HEK293 (cell line): ENCODE measurements at regions not wholly inside any gene's neighbourhood (a gene's known extent, or its start where the extent isn't known, plus 50 kb on each side); places are given as distances from the start of the nearest gene placed in this dataset.

Experiments used
- CTCF ChIA-PET: fragments of 350-600 bp; formaldehyde crosslinking; extraction: SDS; loops from one replicate; lab custom pipeline; 2021; ENCODE audit warnings: antibody characterized with exemption; lab: Yijun Ruan, JAX
- POLR2A ChIA-PET: fragments of 300-600 bp; formaldehyde crosslinking; extraction: SDS; loops from one replicate; lab custom pipeline; 2020; ENCODE audit warnings: antibody characterized with exemption, inconsistent platforms; lab: Yijun Ruan, JAX
- H3K27ac ChIP-seq: fragments of 200-500 bp; sonication (Bioruptor generic); 2 replicates; pipeline ENCODE4 v1.5.1; 2014; ENCODE audit warnings: low read depth, low read length, control low read depth, inconsistent platforms; ENCODE audit errors: extremely low read depth
- H3K36me3 ChIP-seq, 2 experiments: fragments of 200-500 bp in 1 of 2; sonication (Bioruptor generic) in 1 of 2; 1 replicate in 1 of 2; 2 replicates in 1 of 2; pipeline ENCODE4 v1.5.1; 2014 to 2017; ENCODE audit warnings: inconsistent platforms in 2 of 2, low read length in 2 of 2; ENCODE audit not compliant: control insufficient read depth in 2 of 2, insufficient read depth in 1 of 2
- H3K4me1 ChIP-seq: fragments of 200-500 bp; sonication (Bioruptor generic); 2 replicates; pipeline ENCODE4 v1.5.1; 2014; ENCODE audit warnings: mild to moderate bottlenecking, low read length, inconsistent platforms; ENCODE audit not compliant: control insufficient read depth, insufficient read depth
- H3K4me3 ChIP-seq: 2 replicates; pipeline ENCODE4 v1.5.1; 2011; ENCODE audit warnings: low read depth, mild to moderate bottlenecking, control low read depth, low read length, moderate library complexity
- H3K9me3 ChIP-seq: fragments of 200-500 bp; sonication (Bioruptor generic); 2 replicates; pipeline ENCODE4 v1.5.1; 2014; ENCODE audit warnings: low read depth, low read length, inconsistent platforms; ENCODE audit not compliant: control insufficient read depth, insufficient read depth
- GFI1B ChIP-seq: fragments of 450-650 bp; formaldehyde crosslinking; IDR thresholded peaks from 2 replicates; pipeline ENCODE4 v1.5.1; 2016; ENCODE audit warnings: missing biosample characterization, missing genetic modification characterization
- GLIS2 ChIP-seq: fragments of 450-650 bp; formaldehyde crosslinking; IDR thresholded peaks from 2 replicates; pipeline ENCODE4 v1.5.1; 2016; ENCODE audit warnings: missing biosample characterization, missing genetic modification characterization
- MYNN ChIP-seq: fragments of 450-650 bp; formaldehyde crosslinking; IDR thresholded peaks from 2 replicates; pipeline ENCODE4 v1.5.1; 2016; ENCODE audit warnings: missing biosample characterization, missing genetic modification characterization, borderline replicate concordance
- SP7 ChIP-seq: fragments of 450-650 bp; formaldehyde crosslinking; IDR thresholded peaks from 2 replicates; pipeline ENCODE4 v1.5.1; 2016; ENCODE audit warnings: missing biosample characterization, missing genetic modification characterization
- WT1 ChIP-seq: fragments of 450-650 bp; formaldehyde crosslinking; IDR thresholded peaks from 2 replicates; pipeline ENCODE4 v1.5.1; 2016; ENCODE audit warnings: missing biosample characterization, missing genetic modification characterization
- ZBTB1 ChIP-seq: fragments of 450-650 bp; formaldehyde crosslinking; IDR thresholded peaks from 2 replicates; pipeline ENCODE4 v1.5.1; 2016; ENCODE audit warnings: missing biosample characterization, missing genetic modification characterization
- ZBTB21 ChIP-seq: fragments of 450-650 bp; formaldehyde crosslinking; IDR thresholded peaks from 2 replicates; pipeline ENCODE4 v1.5.1; 2017; ENCODE audit warnings: missing biosample characterization, missing genetic modification characterization
- ZEB2 ChIP-seq: fragments of 450-650 bp; formaldehyde crosslinking; IDR thresholded peaks from 2 replicates; pipeline ENCODE4 v1.5.1; 2016; ENCODE audit warnings: missing biosample characterization, missing genetic modification characterization
- ZFP69B ChIP-seq: fragments of 450-650 bp; formaldehyde crosslinking; IDR thresholded peaks from 2 replicates; pipeline ENCODE4 v1.5.1; 2016; ENCODE audit warnings: missing biosample characterization, missing genetic modification characterization
- ZNF138 ChIP-seq: fragments of 450-650 bp; formaldehyde crosslinking; IDR thresholded peaks from 2 replicates; pipeline ENCODE4 v1.5.1; 2016; ENCODE audit warnings: missing biosample characterization, missing genetic modification characterization, borderline replicate concordance
- ZNF175 ChIP-seq: fragments of 450-650 bp; formaldehyde crosslinking; IDR thresholded peaks from 2 replicates; pipeline ENCODE4 v1.5.1; 2016; ENCODE audit warnings: missing biosample characterization, missing genetic modification characterization
- ZNF223 ChIP-seq: fragments of 450-650 bp; formaldehyde crosslinking; IDR thresholded peaks from 2 replicates; pipeline ENCODE4 v1.5.1; 2016; ENCODE audit warnings: missing biosample characterization, missing genetic modification characterization
- ZNF341 ChIP-seq: fragments of 450-650 bp; formaldehyde crosslinking; IDR thresholded peaks from 2 replicates; pipeline ENCODE4; 2016; ENCODE audit warnings: low read depth, missing biosample characterization, missing genetic modification characterization
- ZNF354C ChIP-seq: fragments of 450-650 bp; formaldehyde crosslinking; IDR thresholded peaks from 2 replicates; pipeline ENCODE4 v1.5.1; 2016; ENCODE audit warnings: missing biosample characterization, missing genetic modification characterization, low read depth, borderline replicate concordance
- ZNF37A ChIP-seq: fragments of 450-650 bp; IDR thresholded peaks from 2 replicates; pipeline ENCODE4 v1.5.1; 2018; ENCODE audit warnings: missing biosample characterization, missing genetic modification characterization
- ZNF394 ChIP-seq: fragments of 450-650 bp; formaldehyde crosslinking; IDR thresholded peaks from 2 replicates; pipeline ENCODE4 v1.5.1; 2016; ENCODE audit warnings: missing biosample characterization, missing genetic modification characterization, mild to moderate bottlenecking, moderate library complexity, borderline replicate concordance
- ZNF510 ChIP-seq: fragments of 450-650 bp; formaldehyde crosslinking; IDR thresholded peaks from 2 replicates; pipeline ENCODE4 v1.5.1; 2018; ENCODE audit warnings: mild to moderate bottlenecking, missing genetic modification characterization, missing biosample characterization; ENCODE audit not compliant: insufficient replicate concordance
- ZNF549 ChIP-seq: fragments of 450-650 bp; IDR thresholded peaks from 2 replicates; pipeline ENCODE4 v1.5.1; 2018; ENCODE audit warnings: missing biosample characterization, missing genetic modification characterization, mild to moderate bottlenecking, inconsistent platforms, moderate library complexity
- ZNF623 ChIP-seq: fragments of 450-650 bp; formaldehyde crosslinking; IDR thresholded peaks from 2 replicates; pipeline ENCODE4 v1.5.1; 2016; ENCODE audit warnings: missing biosample characterization, missing genetic modification characterization
- ZNF701 ChIP-seq: fragments of 450-650 bp; formaldehyde crosslinking; IDR thresholded peaks from 2 replicates; pipeline ENCODE4 v1.5.1; 2016; ENCODE audit warnings: missing biosample characterization, missing genetic modification characterization
- ZNF785 ChIP-seq: fragments of 450-650 bp; formaldehyde crosslinking; IDR thresholded peaks from 2 replicates; pipeline ENCODE4 v1.5.1; 2016; ENCODE audit warnings: missing biosample characterization, missing genetic modification characterization
- TF ChIP-seq, protein P1 (sequence below): fragments of 450-650 bp; formaldehyde crosslinking; IDR thresholded peaks from 2 replicates; pipeline ENCODE4; 2016; ENCODE audit warnings: missing biosample characterization, missing genetic modification characterization
- TF ChIP-seq, protein P2 (sequence below): fragments of 450-650 bp; formaldehyde crosslinking; IDR thresholded peaks from 2 replicates; pipeline ENCODE4 v1.5.1; 2016; ENCODE audit warnings: missing biosample characterization, missing genetic modification characterization, borderline replicate concordance
- TF ChIP-seq, protein P3 (sequence below): fragments of 450-650 bp; formaldehyde crosslinking; IDR thresholded peaks from 2 replicates; pipeline ENCODE4 v1.5.1; 2016; ENCODE audit warnings: missing biosample characterization, missing genetic modification characterization

DNA sequence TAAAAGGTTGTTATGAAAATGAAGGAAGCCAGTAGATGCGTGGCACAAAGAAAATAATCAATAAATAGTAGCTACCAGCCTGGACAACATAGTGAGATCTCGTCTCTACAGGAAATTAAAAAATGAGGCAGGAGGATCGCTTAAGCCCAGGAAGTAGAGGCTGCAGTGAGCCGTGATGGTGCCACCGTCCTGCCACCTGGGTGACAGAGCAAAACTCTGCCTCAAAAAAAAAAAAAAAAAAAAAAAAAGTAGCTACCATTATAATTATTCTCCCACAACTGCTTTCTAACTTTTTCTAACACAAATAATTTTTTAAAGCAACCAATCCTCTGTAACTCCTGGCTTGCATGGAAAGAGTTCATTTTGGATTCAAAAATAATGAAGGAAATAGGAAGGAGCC lies 133.0 kb downstream of the NDUFA12 start (continued):
- TF ChIP-seq ZNF785 (tag by site-specific recombination): no peak
- no peak for TF ChIP-seq ZNF394 (tag by site-specific recombination)
- TF ChIP-seq, protein P1, sequence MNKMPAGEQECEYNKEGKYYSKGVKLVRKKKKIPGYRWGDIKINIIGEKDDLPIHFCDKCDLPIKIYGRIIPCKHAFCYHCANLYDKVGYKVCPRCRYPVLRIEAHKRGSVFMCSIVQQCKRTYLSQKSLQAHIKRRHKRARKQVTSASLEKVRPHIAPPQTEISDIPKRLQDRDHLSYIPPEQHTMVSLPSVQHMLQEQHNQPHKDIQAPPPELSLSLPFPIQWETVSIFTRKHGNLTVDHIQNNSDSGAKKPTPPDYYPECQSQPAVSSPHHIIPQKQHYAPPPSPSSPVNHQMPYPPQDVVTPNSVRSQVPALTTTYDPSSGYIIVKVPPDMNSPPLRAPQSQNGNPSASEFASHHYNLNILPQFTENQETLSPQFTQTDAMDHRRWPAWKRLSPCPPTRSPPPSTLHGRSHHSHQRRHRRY (tag by site-specific recombination): no peak

DNA sequence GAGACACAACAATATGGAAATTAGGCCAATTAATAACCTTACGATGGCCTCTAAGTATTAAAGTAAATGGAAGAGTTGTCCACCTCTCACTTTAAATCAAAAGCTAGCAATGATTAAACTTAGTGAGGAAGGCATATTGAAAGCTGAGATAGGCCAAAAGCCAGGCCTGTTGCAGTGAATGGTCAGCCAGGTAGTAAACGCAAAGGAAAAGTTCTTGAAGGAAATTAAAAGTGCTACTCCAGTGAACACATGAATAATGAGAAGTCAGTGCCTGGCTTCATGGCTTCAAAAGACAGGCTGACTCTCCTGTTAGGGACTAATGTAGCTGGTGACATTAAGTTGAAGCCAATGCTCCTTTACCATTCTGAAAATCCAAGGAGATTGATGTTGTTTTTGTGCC lies 135.3 kb downstream of the NDUFA12 start:
- ChIA-PET POLR2A (no interaction called here), CTCF (no interaction called here)
- TF ChIP-seq WT1 (tag by site-specific recombination) (no peak), ZNF623 (tag by site-specific recombination) (no peak), ZNF341 (tag by site-specific recombination) (no peak), ZNF354C (no peak), GFI1B (tag by site-specific recombination) (no peak), ZNF223 (tag by site-specific recombination) (no peak), SP7 (tag by site-specific recombination) (no peak), ZNF138 (tag by site-specific recombination) (no peak), MYNN (no peak), ZNF701 (tag by site-specific recombination) (no peak), ZNF37A (tag by site-specific recombination) (no peak), ZNF510 (tag by site-specific recombination) (no peak)
- TF ChIP-seq, protein P2, sequence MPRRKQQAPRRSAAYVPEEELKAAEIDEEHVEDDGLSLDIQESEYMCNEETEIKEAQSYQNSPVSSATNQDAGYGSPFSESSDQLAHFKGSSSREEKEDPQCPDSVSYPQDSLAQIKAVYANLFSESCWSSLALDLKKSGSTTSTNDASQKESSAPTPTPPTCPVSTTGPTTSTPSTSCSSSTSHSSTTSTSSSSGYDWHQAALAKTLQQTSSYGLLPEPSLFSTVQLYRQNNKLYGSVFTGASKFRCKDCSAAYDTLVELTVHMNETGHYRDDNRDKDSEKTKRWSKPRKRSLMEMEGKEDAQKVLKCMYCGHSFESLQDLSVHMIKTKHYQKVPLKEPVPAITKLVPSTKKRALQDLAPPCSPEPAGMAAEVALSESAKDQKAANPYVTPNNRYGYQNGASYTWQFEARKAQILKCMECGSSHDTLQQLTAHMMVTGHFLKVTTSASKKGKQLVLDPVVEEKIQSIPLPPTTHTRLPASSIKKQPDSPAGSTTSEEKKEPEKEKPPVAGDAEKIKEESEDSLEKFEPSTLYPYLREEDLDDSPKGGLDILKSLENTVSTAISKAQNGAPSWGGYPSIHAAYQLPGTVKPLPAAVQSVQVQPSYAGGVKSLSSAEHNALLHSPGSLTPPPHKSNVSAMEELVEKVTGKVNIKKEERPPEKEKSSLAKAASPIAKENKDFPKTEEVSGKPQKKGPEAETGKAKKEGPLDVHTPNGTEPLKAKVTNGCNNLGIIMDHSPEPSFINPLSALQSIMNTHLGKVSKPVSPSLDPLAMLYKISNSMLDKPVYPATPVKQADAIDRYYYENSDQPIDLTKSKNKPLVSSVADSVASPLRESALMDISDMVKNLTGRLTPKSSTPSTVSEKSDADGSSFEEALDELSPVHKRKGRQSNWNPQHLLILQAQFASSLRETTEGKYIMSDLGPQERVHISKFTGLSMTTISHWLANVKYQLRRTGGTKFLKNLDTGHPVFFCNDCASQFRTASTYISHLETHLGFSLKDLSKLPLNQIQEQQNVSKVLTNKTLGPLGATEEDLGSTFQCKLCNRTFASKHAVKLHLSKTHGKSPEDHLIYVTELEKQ: no peak

DNA sequence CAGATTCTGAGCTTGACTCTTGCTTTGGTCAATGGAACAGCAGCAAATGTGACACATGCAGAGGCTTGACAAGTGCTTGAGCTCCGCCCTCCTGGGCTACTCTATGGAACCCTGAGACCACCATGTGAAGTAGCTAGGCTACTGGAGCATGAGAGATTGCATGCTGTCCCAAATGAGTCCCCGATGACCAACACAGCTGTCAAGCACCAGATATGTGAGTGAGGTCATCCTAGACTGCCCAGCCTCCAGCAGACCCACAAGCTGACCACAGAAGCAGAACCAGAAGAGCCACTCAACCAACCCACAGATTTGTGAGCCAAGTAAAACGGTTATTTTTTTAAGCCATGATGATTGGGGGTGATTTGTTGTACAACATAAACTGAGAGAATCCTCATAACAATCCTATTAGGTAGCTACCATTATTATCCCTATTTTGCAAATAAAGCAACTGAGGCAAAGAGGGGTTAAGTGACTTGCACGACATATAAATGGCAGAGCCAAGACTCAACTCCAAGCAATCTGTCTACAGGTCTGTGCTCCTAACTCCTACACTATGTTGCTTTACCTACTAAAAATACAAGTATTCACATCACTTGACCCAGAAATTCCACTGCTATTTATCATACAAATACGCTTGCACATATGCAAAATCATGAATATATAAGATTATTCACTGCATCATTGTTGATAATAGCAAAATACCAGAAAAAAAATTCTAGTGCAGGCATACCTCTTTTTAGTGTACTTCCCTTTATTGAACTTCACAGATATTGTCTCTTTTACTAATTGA lies 136.2 kb downstream of the NDUFA12 start:
- Histone ChIP-seq H3K27ac (no peak overlapping the region), H3K4me3 (no peak overlapping the region), H3K36me3 (no peaks in the 10 kb centered on the region; a peak in 1 of 3 replicates), H3K4me1 (peaks cover 3% of the 10 kb centered on the region; the same call in 1 of the 2 replicates), H3K9me3 (no peaks in the 10 kb centered on the region)
- ChIA-PET POLR2A (no interaction called here), CTCF (no interaction called here)
- TF ChIP-seq ZEB2 (tag by site-specific recombination): no peak
- no peak for TF ChIP-seq ZBTB21
- TF ChIP-seq GLIS2 (tag by site-specific recombination): no peak
- TF ChIP-seq, protein P2: no peak
- no peak for TF ChIP-seq ZNF549 (tag by site-specific recombination)
- no peak for TF ChIP-seq ZBTB1 (tag by site-specific recombination)
- TF ChIP-seq ZFP69B (tag by site-specific recombination): no peak
- TF ChIP-seq, protein P3, sequence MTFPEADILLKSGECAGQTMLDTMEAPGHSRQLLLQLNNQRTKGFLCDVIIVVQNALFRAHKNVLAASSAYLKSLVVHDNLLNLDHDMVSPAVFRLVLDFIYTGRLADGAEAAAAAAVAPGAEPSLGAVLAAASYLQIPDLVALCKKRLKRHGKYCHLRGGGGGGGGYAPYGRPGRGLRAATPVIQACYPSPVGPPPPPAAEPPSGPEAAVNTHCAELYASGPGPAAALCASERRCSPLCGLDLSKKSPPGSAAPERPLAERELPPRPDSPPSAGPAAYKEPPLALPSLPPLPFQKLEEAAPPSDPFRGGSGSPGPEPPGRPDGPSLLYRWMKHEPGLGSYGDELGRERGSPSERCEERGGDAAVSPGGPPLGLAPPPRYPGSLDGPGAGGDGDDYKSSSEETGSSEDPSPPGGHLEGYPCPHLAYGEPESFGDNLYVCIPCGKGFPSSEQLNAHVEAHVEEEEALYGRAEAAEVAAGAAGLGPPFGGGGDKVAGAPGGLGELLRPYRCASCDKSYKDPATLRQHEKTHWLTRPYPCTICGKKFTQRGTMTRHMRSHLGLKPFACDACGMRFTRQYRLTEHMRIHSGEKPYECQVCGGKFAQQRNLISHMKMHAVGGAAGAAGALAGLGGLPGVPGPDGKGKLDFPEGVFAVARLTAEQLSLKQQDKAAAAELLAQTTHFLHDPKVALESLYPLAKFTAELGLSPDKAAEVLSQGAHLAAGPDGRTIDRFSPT: no peak
- TF ChIP-seq ZNF175 (tag by site-specific recombination): no peak

More for the DNA sequence above, 135.3 kb downstream of the NDUFA12 start:
- Histone ChIP-seq H3K36me3 (no peaks in the 10 kb centered on the region; a peak in 1 of 3 replicates), H3K27ac (no peak overlapping the region), H3K9me3 (no peaks in the 10 kb centered on the region), H3K4me3 (no peak overlapping the region), H3K4me1 (peaks cover 10% of the 10 kb centered on the region)
